Calu3 (cell line): ENCODE measurements at regions not wholly inside any gene's neighbourhood (a gene's known extent, or its start where the extent isn't known, plus 50 kb on each side); places are given as distances from the start of the nearest gene placed in this dataset.

ENCODE experiments used
- BruUV-seq: library from RNA; stranded (reverse); fragments of 400-500 nt; replicated peaks from 2 replicates; lab custom pipeline; 2021; lab: Mats Ljungman, UMichigan
- CTCF ChIA-PET: fragments of 300-600 bp; sonication (Branson Sonifier 250); formaldehyde crosslinking; loops from one replicate; lab custom pipeline; 2022; ENCODE audit warnings: antibody characterized with exemption; lab: Charles Lee
- DNase-seq: peaks from one replicate; pipeline ENCODE4 v3.0.0; 2022
- H3K27ac Mint-ChIP-seq: one replicate; pipeline ENCODE4 v1.8.0; 2022; ENCODE audit warnings: mixed read lengths; ENCODE audit not compliant: unreplicated experiment
- H3K27me3 Mint-ChIP-seq: one replicate; pipeline ENCODE4 v1.8.0; 2022; ENCODE audit warnings: mixed read lengths; ENCODE audit not compliant: unreplicated experiment
- H3K36me3 Mint-ChIP-seq: one replicate; pipeline ENCODE4 v1.8.0; 2022; ENCODE audit warnings: mild to moderate bottlenecking, moderate library complexity, mixed read lengths; ENCODE audit not compliant: insufficient read depth, unreplicated experiment
- H3K4me1 Mint-ChIP-seq: one replicate; pipeline ENCODE4 v1.8.0; 2022; ENCODE audit warnings: mild to moderate bottlenecking, low read depth, mixed read lengths; ENCODE audit not compliant: unreplicated experiment
- H3K4me3 Mint-ChIP-seq: one replicate; pipeline ENCODE4 v1.8.0; 2022; ENCODE audit warnings: mild to moderate bottlenecking, low read depth, moderate library complexity, mixed read lengths; ENCODE audit not compliant: unreplicated experiment
- H3K9me3 Mint-ChIP-seq: one replicate; pipeline ENCODE4 v1.8.0; 2022; ENCODE audit warnings: low read depth, mixed read lengths; ENCODE audit not compliant: unreplicated experiment
- intact Hi-C: fragments of 100-400 bp; cut with micrococcal nuclease; formaldehyde crosslinking; loops from one replicate; pipeline ENCODE4 v1.10.0; 2022; ENCODE audit not compliant: unreplicated experiment
- TF ChIP-seq, protein P1 (sequence below): fragments of 200-600 bp; IDR thresholded peaks from one replicate; pipeline ENCODE4 v1.8.0; 2022; ENCODE audit warnings: antibody characterized with exemption; ENCODE audit not compliant: unreplicated experiment

DNA sequence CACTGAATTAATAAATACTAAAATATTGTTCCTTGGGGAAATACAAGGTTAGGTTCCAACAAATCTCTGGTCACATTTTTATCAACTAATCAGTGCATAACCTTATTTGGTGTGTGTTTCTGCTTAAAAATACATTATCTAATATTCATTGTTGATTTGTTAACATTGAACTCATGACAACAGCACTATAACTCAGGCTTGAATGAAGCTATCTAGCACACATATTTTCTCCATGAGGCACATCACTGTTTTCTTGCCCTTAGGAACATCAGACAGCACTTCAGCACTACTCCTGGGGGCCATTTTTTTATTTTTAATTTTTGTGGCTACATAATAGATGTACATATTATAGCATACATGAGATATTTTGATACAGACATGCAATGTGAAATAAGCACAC is 277.2 kb upstream of the NT5E start:
- intact Hi-C loops: no loop called here
- Mint-ChIP-seq H3K27ac (no peak overlapping the region), H3K4me3 (no peak overlapping the region), H3K36me3 (no peaks in the 10 kb centered on the region), H3K27me3 (no peaks in the 10 kb centered on the region), H3K9me3 (peaks cover 3% of the 10 kb centered on the region), H3K4me1 (no peaks in the 10 kb centered on the region)
- TF ChIP-seq, protein P1, sequence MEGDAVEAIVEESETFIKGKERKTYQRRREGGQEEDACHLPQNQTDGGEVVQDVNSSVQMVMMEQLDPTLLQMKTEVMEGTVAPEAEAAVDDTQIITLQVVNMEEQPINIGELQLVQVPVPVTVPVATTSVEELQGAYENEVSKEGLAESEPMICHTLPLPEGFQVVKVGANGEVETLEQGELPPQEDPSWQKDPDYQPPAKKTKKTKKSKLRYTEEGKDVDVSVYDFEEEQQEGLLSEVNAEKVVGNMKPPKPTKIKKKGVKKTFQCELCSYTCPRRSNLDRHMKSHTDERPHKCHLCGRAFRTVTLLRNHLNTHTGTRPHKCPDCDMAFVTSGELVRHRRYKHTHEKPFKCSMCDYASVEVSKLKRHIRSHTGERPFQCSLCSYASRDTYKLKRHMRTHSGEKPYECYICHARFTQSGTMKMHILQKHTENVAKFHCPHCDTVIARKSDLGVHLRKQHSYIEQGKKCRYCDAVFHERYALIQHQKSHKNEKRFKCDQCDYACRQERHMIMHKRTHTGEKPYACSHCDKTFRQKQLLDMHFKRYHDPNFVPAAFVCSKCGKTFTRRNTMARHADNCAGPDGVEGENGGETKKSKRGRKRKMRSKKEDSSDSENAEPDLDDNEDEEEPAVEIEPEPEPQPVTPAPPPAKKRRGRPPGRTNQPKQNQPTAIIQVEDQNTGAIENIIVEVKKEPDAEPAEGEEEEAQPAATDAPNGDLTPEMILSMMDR: no peak
- CTCF ChIA-PET: no interaction called here
- no peak for DNase-seq
- no TSS peak for BruUV-seq

DNA sequence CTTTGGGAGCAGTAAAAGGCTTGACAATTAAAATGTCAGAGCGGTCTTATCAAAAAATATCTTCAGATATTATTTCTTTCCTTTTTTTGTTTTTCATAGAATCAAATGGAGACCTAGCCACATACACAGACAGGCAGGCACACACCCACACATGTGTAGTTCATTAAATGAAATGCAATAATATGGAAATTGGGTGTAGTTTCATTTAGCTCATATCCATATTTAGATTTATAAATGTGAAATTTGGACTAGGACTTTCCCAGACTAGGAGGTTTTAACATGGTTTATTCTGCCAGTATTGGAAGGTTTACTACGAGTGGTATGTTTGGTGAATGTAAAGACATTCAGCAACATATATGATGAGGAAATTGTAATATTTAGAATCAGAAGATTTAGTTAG is 277.7 kb upstream of the NT5E start:
- no peaks in the 10 kb centered on the region for H3K4me1 Mint-ChIP-seq
- H3K36me3 Mint-ChIP-seq: no peaks in the 10 kb centered on the region
- DNase-seq: no peak
- TF ChIP-seq, protein P1: no peak
- no peaks in the 10 kb centered on the region for H3K27me3 Mint-ChIP-seq
- H3K9me3 Mint-ChIP-seq: peaks cover 3% of the 10 kb centered on the region
- intact Hi-C loops: no loop called here
- no peak overlapping the region for H3K4me3 Mint-ChIP-seq
- no TSS peak for BruUV-seq
- no peak overlapping the region for H3K27ac Mint-ChIP-seq
- CTCF ChIA-PET: no interaction called here

DNA sequence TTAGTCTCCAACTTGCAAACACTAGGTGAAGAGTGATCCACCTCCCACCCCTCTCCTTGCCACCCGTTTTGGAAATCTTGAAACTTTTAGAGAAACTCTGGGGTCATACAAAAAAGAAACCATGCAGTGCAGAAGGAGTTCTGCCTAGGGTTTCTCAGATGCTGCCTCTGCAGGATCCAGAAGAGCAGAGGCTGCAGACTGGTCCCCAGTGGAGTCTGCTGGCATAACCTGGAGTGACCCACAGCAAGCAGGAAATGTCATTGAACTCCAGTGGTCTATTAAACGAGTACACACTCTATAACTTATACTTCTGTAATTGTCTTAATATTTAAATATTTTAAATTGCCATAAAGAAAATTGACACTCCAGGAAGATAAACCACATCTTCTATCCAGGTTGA is 280.7 kb upstream of the NT5E start:
- no peaks in the 10 kb centered on the region for H3K36me3 Mint-ChIP-seq
- H3K27me3 Mint-ChIP-seq: peaks cover 7% of the 10 kb centered on the region
- BruUV-seq: no TSS peak
- no peaks in the 10 kb centered on the region for H3K9me3 Mint-ChIP-seq
- CTCF ChIA-PET: interaction anchor here (1.0 kb wide), 1 partner anchor 9 kb away, joined by 3 read pairs; no protein-coding TSS in a partner anchor
- H3K4me3 Mint-ChIP-seq: no peak overlapping the region
- H3K27ac Mint-ChIP-seq: no peak overlapping the region
- TF ChIP-seq, protein P1: no peak
- H3K4me1 Mint-ChIP-seq: no peaks in the 10 kb centered on the region
- DNase-seq: no peak
- intact Hi-C loops: no loop called here

DNA sequence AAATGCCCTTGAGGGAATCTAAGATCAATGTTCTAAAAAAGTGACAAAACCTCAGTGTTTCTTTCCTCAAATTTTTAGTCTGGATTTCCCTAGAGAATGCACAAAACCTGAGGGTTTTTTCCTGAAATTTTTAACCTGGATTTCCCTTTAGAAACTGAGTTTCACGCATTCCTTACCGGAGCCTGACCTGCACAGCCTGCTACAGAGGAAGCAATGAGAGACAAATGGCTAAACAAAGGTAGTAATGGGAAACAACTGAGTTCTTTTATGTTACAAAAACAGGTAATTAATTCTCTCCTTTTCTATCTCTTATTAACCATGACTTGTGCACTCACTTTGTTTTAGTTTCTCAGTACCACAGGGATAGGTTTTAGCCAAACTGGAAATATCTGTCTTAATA is 281.7 kb upstream of the NT5E start:
- Mint-ChIP-seq H3K4me3 (no peak overlapping the region), H3K27me3 (peaks cover 7% of the 10 kb centered on the region), H3K36me3 (no peaks in the 10 kb centered on the region), H3K4me1 (no peaks in the 10 kb centered on the region), H3K27ac (no peak overlapping the region), H3K9me3 (no peaks in the 10 kb centered on the region)
- BruUV-seq: no TSS peak
- CTCF ChIA-PET: no interaction called here
- no peak for DNase-seq
- intact Hi-C loops: no loop called here
- TF ChIP-seq, protein P1: no peak
